ENCODE measurements at regions not wholly inside any gene's neighbourhood (a gene's known extent, or its start where the extent isn't known, plus 50 kb on each side); places are given as distances from the start of the nearest gene placed in this dataset.
"Not testable (repeated sequence)": the region's sequence is repeated elsewhere in the genome, so short reads cannot be mapped to it uniquely, and the experiment has no call there.

- Histone ChIP-seq H4K20me1 (ENCODE audit: insufficient read depth, low read length) (no peaks in the 10 kb centered on the region), H3K79me2 (ENCODE audit: insufficient read depth, low read depth, low read length) (no peaks in the 10 kb centered on the region), H3K36me3 (ENCODE audit: insufficient read depth, low read length) (no peaks in the 10 kb centered on the region), H2AFZ (ENCODE audit: low read length) (no peak overlapping the region), H3K9me2 (ENCODE audit: insufficient read depth, low read length) (no peaks in the 10 kb centered on the region), H3K9me3 (ENCODE audit: low read length) (no peaks in the 10 kb centered on the region), H3K4me3 (ENCODE audit: low read depth, low read length, poor library complexity, severe bottlenecking) (no peak overlapping the region), H3K4me2 (ENCODE audit: low read length) (no peak overlapping the region), H3K4me1 (ENCODE audit: insufficient read depth, low read length, poor library complexity, severe bottlenecking) (no peaks in the 10 kb centered on the region), H3K27ac (ENCODE audit: low read depth, low read length, poor library complexity, severe bottlenecking) (no peak overlapping the region)
- ChIA-PET CTCF (ENCODE audit: unreplicated experiment) (no interaction called here), POLR2A (interaction anchor here (0.7 kb wide), 1 partner anchor 15 kb away, joined by 3 read pairs; no protein-coding TSS in a partner anchor)
- no peak for TF ChIP-seq EZH2phosphoT487 (IDR thresholded peaks at IDR 0.05; ENCODE audit: borderline replicate concordance, low read depth, low read length)
- TF ChIP-seq, protein P1, sequence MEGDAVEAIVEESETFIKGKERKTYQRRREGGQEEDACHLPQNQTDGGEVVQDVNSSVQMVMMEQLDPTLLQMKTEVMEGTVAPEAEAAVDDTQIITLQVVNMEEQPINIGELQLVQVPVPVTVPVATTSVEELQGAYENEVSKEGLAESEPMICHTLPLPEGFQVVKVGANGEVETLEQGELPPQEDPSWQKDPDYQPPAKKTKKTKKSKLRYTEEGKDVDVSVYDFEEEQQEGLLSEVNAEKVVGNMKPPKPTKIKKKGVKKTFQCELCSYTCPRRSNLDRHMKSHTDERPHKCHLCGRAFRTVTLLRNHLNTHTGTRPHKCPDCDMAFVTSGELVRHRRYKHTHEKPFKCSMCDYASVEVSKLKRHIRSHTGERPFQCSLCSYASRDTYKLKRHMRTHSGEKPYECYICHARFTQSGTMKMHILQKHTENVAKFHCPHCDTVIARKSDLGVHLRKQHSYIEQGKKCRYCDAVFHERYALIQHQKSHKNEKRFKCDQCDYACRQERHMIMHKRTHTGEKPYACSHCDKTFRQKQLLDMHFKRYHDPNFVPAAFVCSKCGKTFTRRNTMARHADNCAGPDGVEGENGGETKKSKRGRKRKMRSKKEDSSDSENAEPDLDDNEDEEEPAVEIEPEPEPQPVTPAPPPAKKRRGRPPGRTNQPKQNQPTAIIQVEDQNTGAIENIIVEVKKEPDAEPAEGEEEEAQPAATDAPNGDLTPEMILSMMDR (conservative IDR thresholded peaks at IDR 0.05; ENCODE audit: low read length): no peak
- BruUV-seq (replicated peaks): no TSS peak
- intact Hi-C loops (cut with micrococcal nuclease; ENCODE audit: unreplicated experiment): no loop called here
- no peak for DNase-seq (ENCODE audit: low spot score)
Observed at GRCh38 chr10:2036209-2036608, 298.9 kb upstream of the ADARB2 start.

- CTCF ChIA-PET (ENCODE audit: unreplicated experiment): no interaction called here
- DNase-seq (ENCODE audit: low spot score): no peak
- no TSS peak for BruUV-seq (replicated peaks)
- Histone ChIP-seq H3K4me1 (ENCODE audit: insufficient read depth, low read length, poor library complexity, severe bottlenecking) (no peaks in the 10 kb centered on the region), H3K36me3 (ENCODE audit: insufficient read depth, low read length) (no peaks in the 10 kb centered on the region), H3K9me3 (ENCODE audit: low read length) (no peaks in the 10 kb centered on the region), H3K79me2 (ENCODE audit: insufficient read depth, low read depth, low read length) (no peaks in the 10 kb centered on the region), H3K9me2 (ENCODE audit: insufficient read depth, low read length) (no peaks in the 10 kb centered on the region), H3K4me3 (ENCODE audit: low read depth, low read length, poor library complexity, severe bottlenecking) (no peak overlapping the region), H3K4me2 (ENCODE audit: low read length) (no peak overlapping the region), H4K20me1 (ENCODE audit: insufficient read depth, low read length) (no peaks in the 10 kb centered on the region), H2AFZ (ENCODE audit: low read length) (no peak overlapping the region), H3K27ac (ENCODE audit: low read depth, low read length, poor library complexity, severe bottlenecking) (no peak overlapping the region)
- POLR2A ChIA-PET: interaction anchor here (0.7 kb wide), 1 partner anchor 20 kb away, joined by 3 read pairs; no protein-coding TSS in a partner anchor
- intact Hi-C loops (cut with micrococcal nuclease; ENCODE audit: unreplicated experiment): no loop called here
- TF ChIP-seq, protein P1 (conservative IDR thresholded peaks at IDR 0.05; ENCODE audit: low read length): no peak
- TF ChIP-seq EZH2phosphoT487 (IDR thresholded peaks at IDR 0.05; ENCODE audit: borderline replicate concordance, low read depth, low read length): no peak
Observed at GRCh38 chr10:2030046-2030445, 292.7 kb upstream of the ADARB2 start.

DNA sequence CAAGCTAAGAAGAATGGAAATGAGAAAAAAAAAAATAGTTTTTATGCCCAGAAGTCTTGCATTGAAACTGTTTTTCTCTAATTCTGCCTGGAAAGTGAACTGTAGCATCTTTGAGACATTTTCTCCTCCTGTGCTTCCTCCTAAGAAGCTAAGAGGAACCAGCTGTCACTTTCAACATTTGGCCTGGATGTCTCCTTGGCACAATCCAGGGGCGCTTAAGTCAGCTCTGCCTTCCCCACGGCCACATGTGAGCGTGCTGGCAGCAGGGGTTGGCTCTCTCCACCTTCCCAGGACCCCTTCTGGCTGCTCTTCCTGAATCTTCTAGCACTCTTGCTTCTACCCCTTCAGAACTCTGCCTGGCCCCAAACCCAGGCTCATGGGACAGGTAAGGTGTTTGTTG, 289.6 kb upstream of the ADARB2 start:
- no peak for DNase-seq (ENCODE audit: low spot score)
- no peak overlapping the region for H3K27ac ChIP-seq (ENCODE audit: low read depth, low read length, poor library complexity, severe bottlenecking)
- CTCF ChIA-PET (ENCODE audit: unreplicated experiment): interaction anchor here (0.5 kb wide), 1 partner anchor 261 kb away, joined by 3 read pairs; no protein-coding TSS in a partner anchor
- intact Hi-C loops (cut with micrococcal nuclease; ENCODE audit: unreplicated experiment): no loop called here
- H3K9me3 ChIP-seq (ENCODE audit: low read length): no peaks in the 10 kb centered on the region
- no peaks in the 10 kb centered on the region for H3K79me2 ChIP-seq (ENCODE audit: insufficient read depth, low read depth, low read length)
- no TSS peak for BruUV-seq (replicated peaks)
- POLR2A ChIA-PET: no interaction called here
- no peak overlapping the region for H3K4me3 ChIP-seq (ENCODE audit: low read depth, low read length, poor library complexity, severe bottlenecking)
- H3K4me2 ChIP-seq (ENCODE audit: low read length): no peak overlapping the region
- H2AFZ ChIP-seq (ENCODE audit: low read length): no peak overlapping the region
- no peaks in the 10 kb centered on the region for H3K9me2 ChIP-seq (ENCODE audit: insufficient read depth, low read length)
- no peak for TF ChIP-seq EZH2phosphoT487 (IDR thresholded peaks at IDR 0.05; ENCODE audit: borderline replicate concordance, low read depth, low read length)
- TF ChIP-seq, protein P1 (conservative IDR thresholded peaks at IDR 0.05; ENCODE audit: low read length): no peak
- no peaks in the 10 kb centered on the region for H3K4me1 ChIP-seq (ENCODE audit: insufficient read depth, low read length, poor library complexity, severe bottlenecking)
- no peaks in the 10 kb centered on the region for H3K36me3 ChIP-seq (ENCODE audit: insufficient read depth, low read length)
- no peaks in the 10 kb centered on the region for H4K20me1 ChIP-seq (ENCODE audit: insufficient read depth, low read length)

DNA sequence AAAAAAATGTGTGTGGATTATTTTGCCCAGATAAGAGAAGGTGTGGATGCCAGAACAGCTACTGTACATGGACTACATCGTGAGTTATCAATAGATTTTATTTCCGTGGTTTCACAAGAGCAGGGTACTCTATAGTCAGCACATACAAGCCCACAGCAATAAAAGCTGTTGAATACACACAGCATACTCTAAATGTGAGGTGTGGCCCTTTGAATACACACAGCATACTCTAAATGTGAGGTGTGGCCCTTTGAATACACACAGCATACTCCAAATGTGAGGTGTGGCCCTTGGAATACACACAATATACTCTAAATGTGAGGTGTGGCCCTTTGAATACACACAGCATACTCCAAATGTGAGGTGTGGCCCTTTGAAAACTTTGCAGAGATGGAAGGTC, 287.4 kb upstream of the ADARB2 start:
- H3K9me3 ChIP-seq (ENCODE audit: low read length); BruUV-seq (replicated peaks); H4K20me1 ChIP-seq (ENCODE audit: insufficient read depth, low read length); H3K36me3 ChIP-seq (ENCODE audit: insufficient read depth, low read length); H3K79me2 ChIP-seq (ENCODE audit: insufficient read depth, low read depth, low read length); H3K4me2 ChIP-seq (ENCODE audit: low read length); H3K4me3 ChIP-seq (ENCODE audit: low read depth, low read length, poor library complexity, severe bottlenecking); H3K27ac ChIP-seq (ENCODE audit: low read depth, low read length, poor library complexity, severe bottlenecking); intact Hi-C loops (cut with micrococcal nuclease; ENCODE audit: unreplicated experiment); H2AFZ ChIP-seq (ENCODE audit: low read length); DNase-seq (ENCODE audit: low spot score); POLR2A ChIA-PET; H3K9me2 ChIP-seq (ENCODE audit: insufficient read depth, low read length); H3K4me1 ChIP-seq (ENCODE audit: insufficient read depth, low read length, poor library complexity, severe bottlenecking); CTCF ChIA-PET (ENCODE audit: unreplicated experiment): not testable (repeated sequence)
